NCI-H526 (cell line): ENCODE measurements at regions not wholly inside any gene's neighbourhood (a gene's known extent, or its start where the extent isn't known, plus 50 kb on each side); places are given as distances from the start of the nearest gene placed in this dataset.

Experiments used
- DNase-seq, 2 experiments: peaks; one replicate each; lab custom pipeline; 2025; lab: John Stamatoyannopoulos, UW

DNA sequence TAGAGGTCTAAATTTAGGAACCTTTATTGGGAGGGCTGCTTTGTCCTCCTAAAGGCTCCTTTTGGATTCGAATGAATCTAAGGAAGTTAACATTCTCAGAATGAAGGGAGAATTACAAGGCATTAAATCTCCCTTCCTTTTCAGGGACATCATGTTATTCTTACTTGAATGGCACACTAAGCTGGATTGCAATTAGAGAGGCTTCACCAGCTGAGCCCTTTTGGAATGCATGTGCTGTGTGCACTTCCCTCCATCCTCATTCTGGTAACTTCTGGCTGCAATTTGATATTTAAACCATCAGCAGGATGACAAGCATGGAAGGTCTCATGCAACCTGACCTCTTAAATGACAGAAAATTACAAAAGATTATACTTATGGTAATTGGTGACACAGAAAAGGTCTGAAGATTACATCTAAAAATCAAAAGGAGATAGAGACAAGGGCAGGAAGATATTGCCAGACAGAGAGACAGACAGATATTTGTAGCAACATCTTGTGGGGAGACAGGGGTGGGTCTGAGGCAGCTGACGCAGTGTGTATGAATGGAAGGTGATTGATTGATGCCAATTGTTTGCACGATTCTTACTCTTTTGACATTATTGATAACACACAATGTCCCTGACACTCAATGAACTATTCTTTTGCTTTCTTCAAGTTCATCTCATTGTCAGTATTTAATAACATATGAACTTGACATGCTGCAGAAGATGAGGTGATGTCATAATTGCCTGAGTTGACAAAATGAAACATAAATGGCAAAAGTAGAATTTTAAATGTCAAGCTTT, 570.8 kb upstream of the GYPC start:
- DNase-seq: no peak

DNA sequence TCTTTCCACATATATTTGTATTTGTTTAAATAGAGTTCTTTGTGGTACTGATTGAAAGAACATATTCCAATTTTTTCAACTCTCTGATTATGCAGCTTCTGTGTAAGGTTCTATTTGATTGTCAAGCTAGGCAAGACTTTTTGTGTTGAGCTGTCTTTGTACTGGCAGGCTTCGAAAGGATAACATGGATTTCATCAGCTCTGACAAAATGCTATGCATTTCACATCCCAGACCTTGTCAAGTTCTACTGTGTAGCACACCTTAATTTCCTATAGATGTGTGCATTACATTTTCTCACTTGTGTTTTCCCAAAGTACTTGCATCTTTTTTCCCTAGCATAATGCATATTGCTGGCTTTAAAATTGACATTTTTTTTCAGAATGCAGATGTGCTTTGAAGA, 555.0 kb upstream of the GYPC start:
- DNase-seq: no peak

DNA sequence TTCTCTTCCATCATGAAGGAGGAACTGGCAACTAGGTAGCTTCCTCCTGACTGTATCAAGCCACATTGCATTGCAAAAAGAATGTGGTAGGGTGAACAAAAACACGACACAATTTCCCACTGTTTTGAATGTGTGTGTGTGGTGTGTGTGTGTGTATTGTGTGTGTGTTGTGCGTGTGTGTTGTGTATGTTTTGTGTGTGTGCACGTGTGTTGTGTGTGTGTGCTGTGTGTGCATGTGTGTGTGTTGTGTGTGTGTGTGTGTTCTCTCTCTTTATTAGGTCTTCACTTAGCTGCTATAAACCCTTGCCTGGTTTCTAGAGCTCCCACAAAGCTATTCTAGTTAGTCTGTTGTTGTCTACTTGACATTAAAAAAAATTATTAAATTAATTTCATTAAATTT, 550.0 kb upstream of the GYPC start:
- no peak for DNase-seq

DNA sequence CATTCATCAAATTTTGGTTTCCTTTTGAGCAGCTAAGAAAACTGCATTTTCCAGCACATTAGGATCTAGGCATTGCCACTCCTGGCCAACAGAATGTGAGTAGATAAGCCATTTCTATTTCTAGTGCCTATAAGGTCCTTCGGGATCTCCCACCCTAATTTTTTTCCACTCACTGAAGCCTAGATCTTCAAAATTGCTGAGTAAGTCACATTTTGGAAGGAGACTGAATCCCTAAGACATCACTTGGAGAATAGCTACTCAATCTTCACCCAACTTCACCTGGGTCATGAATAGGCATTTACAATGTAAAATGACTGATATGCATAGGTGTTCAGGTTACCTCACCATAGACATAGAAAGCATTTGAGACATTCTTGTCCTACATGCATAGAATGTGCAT, 548.1 kb upstream of the GYPC start:
- no peak for DNase-seq

GRCh38 chr2:126115975-126116374, 540.0 kb upstream of the GYPC start:
- no peak for DNase-seq

DNA sequence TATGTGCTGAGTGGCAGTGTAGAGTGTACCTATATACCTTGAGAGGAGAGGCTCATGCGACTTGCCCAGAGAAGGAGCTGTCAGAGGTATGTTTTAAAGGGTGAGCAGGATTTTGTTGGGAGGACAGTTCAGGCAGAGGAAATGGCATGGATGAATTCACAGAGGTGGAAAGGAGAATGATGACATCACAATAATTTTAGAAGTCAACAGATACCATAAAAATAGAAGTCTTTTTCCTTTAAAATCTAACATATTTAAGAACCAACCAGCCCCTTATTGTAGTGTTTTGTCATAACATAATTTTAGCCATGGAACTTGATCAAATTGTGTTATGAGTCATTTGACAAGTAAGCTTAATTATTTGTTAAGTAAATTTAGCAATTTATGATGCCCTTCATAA, 538.1 kb upstream of the GYPC start:
- no peak for DNase-seq

GRCh38 chr2:126145752-126146151, 510.2 kb upstream of the GYPC start:
- DNase-seq: no peak

DNA sequence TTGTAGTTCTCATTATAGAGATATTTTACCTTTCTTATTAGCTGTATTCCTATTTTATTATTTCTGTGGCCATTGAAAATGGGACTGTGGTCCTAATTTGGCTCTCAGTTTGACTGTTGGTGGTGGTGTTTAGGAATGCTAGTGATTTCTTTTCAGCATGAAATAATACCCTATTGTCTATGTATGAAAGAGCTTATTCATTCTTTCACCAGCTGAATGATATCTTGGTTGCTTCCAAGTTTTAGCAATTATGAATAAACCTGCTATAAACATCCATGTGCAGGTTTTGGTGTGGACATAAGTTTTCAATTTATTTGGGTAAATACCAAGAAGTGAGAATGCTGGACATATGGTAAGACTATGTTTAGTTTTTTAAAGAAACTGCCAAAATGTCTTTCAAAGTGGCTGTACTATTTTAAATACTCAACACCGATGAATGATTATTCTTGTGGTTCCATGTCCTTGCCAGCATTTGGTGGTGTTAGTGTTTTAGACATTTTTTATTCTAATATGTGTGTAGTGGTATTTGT, 501.6 kb upstream of the GYPC start:
- DNase-seq: no peak

DNA sequence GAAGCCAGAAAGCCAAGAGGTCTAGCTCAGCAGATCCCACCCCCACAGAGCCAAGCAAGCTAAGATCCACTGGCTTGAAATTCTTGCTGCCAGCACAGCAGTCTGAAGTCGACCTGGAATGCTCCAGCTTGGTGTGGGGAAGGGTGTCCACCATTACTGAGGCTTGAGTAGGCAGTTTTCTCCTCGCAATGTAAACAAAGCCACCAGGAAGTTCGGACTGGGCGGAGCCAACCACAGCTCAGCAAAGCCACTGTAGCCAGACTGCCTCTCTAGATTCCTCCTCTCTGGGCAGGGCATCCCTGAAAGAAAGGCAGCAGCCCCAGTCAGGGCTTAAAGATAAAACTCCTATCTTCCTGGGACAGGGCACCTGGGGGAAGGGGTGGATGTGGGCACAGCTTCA, 495.0 kb upstream of the GYPC start:
- peak in 1 of 2 experiments; percentile 1 for DNase-seq

DNA sequence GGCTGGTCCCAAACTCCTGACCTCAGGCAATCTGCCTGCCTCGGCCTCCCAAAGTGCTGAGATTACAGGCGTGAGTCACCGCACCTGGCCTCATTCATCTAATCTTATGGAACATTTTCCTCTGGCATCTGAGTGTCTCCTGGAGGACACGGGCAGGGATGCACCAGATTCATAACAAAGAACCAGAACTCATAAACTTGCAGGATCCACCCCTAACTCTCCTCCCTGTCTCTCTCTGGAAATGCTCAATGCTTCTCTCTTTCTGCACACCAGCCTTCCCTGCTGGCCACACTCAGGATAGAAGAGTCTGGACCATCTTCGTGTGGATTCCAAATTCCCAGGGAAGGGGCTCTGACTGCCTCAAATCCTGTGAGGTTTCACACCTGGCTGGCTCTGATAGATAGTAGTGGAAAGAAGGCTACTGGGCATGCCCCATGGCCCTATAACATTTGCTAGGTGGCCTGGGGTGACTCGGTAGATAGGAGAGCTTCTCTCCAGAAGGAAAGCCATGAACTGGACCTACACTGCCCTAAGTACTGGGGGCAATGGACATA, 483.2 kb upstream of the GYPC start:
- DNase-seq: no peak

DNA sequence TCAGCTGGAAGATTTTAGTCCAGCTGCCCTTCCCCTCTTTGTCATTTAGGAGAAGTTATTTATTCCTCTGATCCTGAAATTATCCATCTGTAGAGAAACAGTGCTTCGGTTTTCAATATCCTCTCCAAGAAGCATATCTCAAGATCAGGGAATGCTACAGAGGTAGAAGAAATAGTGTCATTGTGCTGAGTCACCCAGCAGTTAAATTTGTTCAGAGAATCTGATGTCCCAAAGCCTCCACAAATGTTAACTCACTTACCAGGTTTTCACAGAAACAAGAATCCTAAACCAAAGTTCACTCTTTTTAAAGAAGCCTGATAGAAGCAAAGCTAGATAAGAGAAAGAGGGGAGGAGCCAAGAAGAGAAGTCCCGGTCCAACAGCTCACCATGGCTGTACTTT, 480.7 kb upstream of the GYPC start:
- no peak for DNase-seq

DNA sequence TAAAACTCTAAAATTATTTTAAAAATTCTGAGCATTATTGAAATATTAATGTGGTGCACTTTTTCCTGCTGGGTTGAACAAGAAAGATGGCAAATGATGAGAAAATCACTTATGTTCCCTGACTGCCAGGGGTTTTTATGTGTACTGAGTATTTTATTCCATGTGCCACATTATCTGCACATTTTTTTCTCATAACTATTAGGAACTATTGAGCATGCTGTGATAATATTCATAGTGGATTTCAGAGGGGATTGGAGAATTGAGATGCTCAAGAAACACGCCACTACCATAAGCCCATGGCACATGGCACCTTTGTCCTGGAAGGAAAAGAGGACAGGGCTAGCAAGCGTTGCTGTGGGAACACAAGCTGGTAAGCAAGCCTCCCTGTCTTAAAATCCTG, 478.5 kb upstream of the GYPC start:
- no peak for DNase-seq

DNA sequence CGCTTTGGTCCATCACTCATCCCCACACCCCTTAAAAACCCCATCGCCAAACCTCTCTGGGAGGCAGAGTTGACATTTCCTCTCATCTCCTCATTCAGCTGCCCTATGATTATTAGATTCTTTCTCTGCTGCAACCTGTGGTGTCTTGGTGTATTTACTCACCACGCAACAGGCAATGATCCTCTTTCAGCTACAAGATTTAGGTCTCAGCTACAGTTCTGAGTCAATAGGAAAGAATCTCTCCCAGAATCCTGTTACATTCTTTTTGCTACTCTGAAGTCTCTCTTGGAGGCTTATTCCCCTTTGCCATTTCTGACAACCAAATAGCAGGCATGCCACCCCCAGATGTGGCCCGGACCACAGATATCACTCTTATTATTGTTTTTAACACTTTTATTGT, 468.3 kb upstream of the GYPC start:
- DNase-seq: no peak

- no peak for DNase-seq
Observed at GRCh38 chr2:126189527-126189926, 466.4 kb upstream of the GYPC start.

DNA sequence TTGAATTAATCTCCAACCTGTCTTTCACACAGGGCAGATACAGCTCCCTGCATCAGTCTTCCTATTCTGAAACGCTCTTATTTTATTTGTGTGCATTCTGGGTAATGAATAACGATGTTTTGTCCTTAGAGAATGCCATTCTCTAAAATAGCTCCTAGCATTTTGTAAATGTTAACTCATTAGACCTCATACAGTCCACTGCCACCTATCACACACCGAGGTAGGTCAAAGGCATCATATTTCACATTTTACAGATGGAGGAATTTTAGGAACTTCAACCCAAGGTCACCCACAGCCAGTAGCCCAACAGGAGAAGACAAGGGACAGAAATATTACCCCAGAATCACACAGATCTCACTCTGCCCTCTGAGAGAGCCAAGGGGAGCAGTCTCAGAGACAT, 455.4 kb upstream of the GYPC start:
- DNase-seq: no peak

GRCh38 chr2:126208266-126208665, 447.7 kb upstream of the GYPC start:
- DNase-seq: no peak

- no peak for DNase-seq
Observed at GRCh38 chr2:126212735-126213134, 443.2 kb upstream of the GYPC start.

DNA sequence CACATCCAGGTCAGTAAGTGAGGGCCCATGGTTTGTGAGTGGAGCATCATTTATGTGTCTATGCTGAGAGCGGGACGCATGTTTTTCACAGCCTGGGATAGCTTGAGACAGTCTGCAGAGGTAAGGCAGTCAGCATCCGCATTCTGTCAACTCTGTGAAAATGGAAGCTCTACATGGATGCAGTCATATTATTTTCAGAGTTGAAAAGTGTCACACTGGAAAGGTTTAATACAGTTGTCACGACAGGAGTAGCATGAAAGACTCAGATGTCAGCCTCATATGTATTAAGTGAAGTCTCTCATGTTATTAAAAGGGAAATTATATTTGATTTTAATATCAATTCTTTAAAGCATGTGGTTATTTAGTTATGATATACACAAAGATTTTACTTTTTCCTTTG, 436.9 kb upstream of the GYPC start:
- no peak for DNase-seq

- no peak for DNase-seq
Observed at GRCh38 chr2:126220331-126220730, 435.6 kb upstream of the GYPC start.

DNA sequence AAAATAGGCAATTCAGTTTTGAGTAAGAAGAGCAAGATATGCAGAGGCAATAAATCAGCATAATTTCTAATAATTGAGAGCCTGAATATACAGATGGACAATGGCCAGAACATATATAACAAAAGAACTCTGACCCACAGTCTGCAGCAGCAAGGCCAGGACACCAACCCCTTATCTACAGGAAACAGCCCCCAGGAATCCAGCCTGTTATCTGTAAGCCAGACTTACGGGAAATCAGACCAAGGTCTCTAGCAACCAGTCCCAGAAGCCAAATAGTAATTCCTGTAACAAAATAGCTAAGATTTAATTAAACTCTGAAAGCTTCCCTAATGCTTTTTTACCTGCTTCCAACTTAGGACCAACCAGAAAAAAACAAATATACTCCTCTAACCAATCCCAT, 434.5 kb upstream of the GYPC start:
- DNase-seq: no peak

DNA sequence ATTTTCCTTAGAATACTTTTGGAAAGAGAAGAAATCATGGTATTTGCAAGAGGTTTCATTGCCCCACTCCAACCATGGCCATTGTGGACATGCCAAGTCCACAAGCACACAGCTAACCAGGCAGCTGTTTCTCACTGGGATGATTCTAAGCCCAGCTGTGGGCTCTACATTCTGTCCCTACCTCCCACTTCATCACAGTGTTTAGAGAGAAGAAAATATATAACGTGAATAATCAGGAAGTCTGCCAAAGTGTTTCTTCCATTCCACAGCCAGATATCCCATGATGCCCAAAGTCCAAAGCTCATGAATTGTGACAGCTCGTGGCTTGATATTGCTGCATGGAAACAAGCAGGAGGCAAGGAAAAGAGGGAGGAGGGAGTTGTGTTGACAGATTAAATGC, 433.7 kb upstream of the GYPC start:
- DNase-seq: no peak

DNA sequence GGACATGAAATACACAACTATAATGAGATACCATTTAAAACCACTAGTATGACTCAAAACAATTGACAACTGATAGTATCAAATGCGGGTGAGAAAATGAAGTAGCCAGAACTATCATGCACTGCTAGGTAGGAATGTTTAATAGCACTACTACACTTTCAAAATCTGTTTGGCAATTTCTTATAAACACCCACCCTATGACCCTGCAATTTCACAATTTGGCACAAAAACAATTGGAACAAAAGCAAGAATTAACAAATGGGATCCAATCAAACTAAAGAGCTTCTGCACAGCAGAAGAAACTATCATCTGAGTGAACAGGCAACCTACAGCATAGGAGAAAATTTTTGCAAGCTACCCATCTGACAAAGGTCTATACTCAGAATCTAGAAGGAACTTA, 431.2 kb upstream of the GYPC start:
- DNase-seq: no peak

DNA sequence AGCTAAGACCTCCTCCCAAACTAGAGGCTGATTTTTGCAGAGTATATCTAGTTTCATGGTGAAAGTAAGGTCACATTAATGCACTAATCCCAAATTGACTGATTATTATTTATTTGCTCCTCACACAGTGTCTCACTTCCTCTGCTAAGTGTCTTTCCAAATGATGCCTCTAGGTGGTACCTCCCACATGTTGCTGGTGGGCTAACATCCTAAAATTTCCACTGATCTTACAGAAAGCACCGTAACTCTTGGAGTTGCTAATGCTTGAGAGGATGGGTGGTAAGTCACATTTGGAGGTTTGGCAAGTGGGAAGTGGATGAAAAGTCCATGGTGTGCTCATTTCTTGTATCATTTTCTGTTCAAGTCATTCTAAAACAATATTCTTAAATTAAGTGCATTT, 428.7 kb upstream of the GYPC start:
- peak in 1 of 2 experiments; percentile 1 for DNase-seq

DNA sequence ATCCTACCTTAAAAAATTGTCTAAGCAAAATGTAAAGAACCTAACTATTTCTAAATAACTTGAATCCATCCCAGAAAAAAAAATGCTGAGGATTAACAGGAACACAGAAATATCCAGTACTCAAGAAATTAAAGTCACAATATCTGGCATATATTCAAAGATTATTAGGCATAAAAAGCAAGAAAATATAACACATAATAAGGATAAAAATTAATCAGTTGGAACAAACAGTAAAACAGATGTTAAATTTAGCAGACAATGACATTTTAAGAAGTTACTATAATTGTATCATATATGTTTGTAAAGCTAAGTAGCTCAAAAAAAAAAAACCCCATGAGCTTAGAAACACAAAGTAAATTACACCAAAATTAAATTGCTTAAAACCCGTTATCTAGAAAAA, 427.4 kb upstream of the GYPC start:
- no peak for DNase-seq
